Aorta (tissue), 5 donors: ENCODE measurements at regions not wholly inside any gene's neighbourhood (a gene's known extent, or its start where the extent isn't known, plus 50 kb on each side); places are given as distances from the start of the nearest gene placed in this dataset.

Experiments
- ATAC-seq: fragments of 200-7000 bp; cut with Tn5 transposase; one replicate; pipeline ENCODE4 v1.9.1; 2022; ENCODE audit warnings: moderate library complexity; ENCODE audit not compliant: low FRiP score
- DNase-seq, 2 donors: peaks; one replicate each; pipeline ENCODE4 v3.0.0-alpha.2; 2020
- H3K27ac ChIP-seq, 2 donors: one replicate each; pipeline ENCODE4 v1.5.1; 2013; ENCODE audit warnings: low read length in 2 of 2, mild to moderate bottlenecking in 2 of 2, moderate library complexity in 2 of 2, control low read depth in 1 of 2, inconsistent platforms in 1 of 2, low read depth in 1 of 2
- H3K27me3 ChIP-seq, 2 donors: one replicate each; pipeline ENCODE4 v1.6.1; 2013; ENCODE audit warnings: control low read depth in 1 of 2, low read length in 1 of 2, mild to moderate bottlenecking in 1 of 2, moderate library complexity in 1 of 2; ENCODE audit not compliant: insufficient read depth in 2 of 2, control insufficient read depth in 1 of 2
- H3K36me3 ChIP-seq, 2 donors: one replicate each; pipeline ENCODE4 v1.6.1; 2013; ENCODE audit warnings: control low read depth in 1 of 2, low read length in 1 of 2, mild to moderate bottlenecking in 1 of 2; ENCODE audit not compliant: insufficient read depth in 2 of 2, control insufficient read depth in 1 of 2
- H3K4me1 ChIP-seq, 2 donors: one replicate each; pipeline ENCODE4 v1.6.1; 2013; ENCODE audit warnings: low read length in 2 of 2, control low read depth in 1 of 2, mild to moderate bottlenecking in 1 of 2, moderate library complexity in 1 of 2; ENCODE audit not compliant: insufficient read depth in 2 of 2, control insufficient read depth in 1 of 2
- H3K4me3 ChIP-seq, 2 donors: one replicate each; pipeline ENCODE4 v1.5.1; 2013; ENCODE audit warnings: low read length in 2 of 2, control low read depth in 1 of 2, mild to moderate bottlenecking in 1 of 2
- H3K9me3 ChIP-seq: one replicate; pipeline ENCODE4 v1.6.1; 2013; ENCODE audit warnings: mild to moderate bottlenecking, low read length; ENCODE audit not compliant: control insufficient read depth
- WGBS, 2 donors: extraction: QIAGEN DNeasy Blood & Tissue Kit; methylation state at CpG; one replicate each; pipeline ENCODE4 v1.1.7; 2013; 5-methylcytosine and 5-hydroxymethylcytosine counted together
- intact Hi-C, 2 donors: fragments of 100-400 bp; cut with DNase I; formaldehyde crosslinking; loops; one replicate each; pipeline versions ENCODE4 v1.14.2 to v1.15.0; 2022
- donor health status: healthy with polysubstance abuse.
- donor health status: Bipolar disorder and iron deficiency.
- donor health status: DM: no; HTN: no; CAD: no.
- donor health status: DM: no; HTN: no; CAD: no.
- donor health status: DM: yes; HTN: yes; CAD: no.

- 80 to 85% methylated on average over 3 of the region's 3 CpGs for WGBS, 2 donors
- H3K27me3 ChIP-seq = no peaks in the 10 kb centered on the region
- DNase-seq = no peak
- H3K27ac ChIP-seq = no peak overlapping the region
- intact Hi-C loops = no loop called here
- ATAC-seq = no peak
- no peaks in the 10 kb centered on the region for H3K4me1 ChIP-seq
- H3K4me3 ChIP-seq = no peak overlapping the region
- H3K36me3 ChIP-seq = no peaks in the 10 kb centered on the region
- H3K9me3 ChIP-seq = no peaks in the 10 kb centered on the region
These were observed 424.4 kb upstream of the RGPD4 start for GRCh38 chr2:107402330-107402729.

- no peak for ATAC-seq
- DNase-seq = no peak
- intact Hi-C loops = no loop called here
- Histone ChIP-seq H3K27ac (no peak overlapping the region), H3K4me3 (no peak overlapping the region), H3K4me1 (no peaks in the 10 kb centered on the region), H3K36me3 (no peaks in the 10 kb centered on the region), H3K27me3 (no peaks in the 10 kb centered on the region), H3K9me3 (no peaks in the 10 kb centered on the region)
- WGBS, 2 donors = 93 to 96% methylated on average over 2 of the region's 2 CpGs
These were observed 421.4 kb upstream of the RGPD4 start for GRCh38 chr2:107405261-107405660.

GRCh38 chr2:107407017-107407416 is 419.7 kb upstream of the RGPD4 start:
- no peaks in the 10 kb centered on the region for H3K9me3 ChIP-seq
- H3K4me1 ChIP-seq = peaks cover 3 to 5% of the 10 kb centered on the region in 2 donors
- 49 to 64% methylated on average over 3 of the region's 3 CpGs for WGBS, 2 donors
- no peaks in the 10 kb centered on the region for H3K36me3 ChIP-seq
- intact Hi-C loops = no loop called here
- H3K27me3 ChIP-seq = no peaks in the 10 kb centered on the region
- DNase-seq = no peak
- no peak overlapping the region for H3K27ac ChIP-seq
- no peak for ATAC-seq
- H3K4me3 ChIP-seq = no peak overlapping the region

- H3K4me3 ChIP-seq = no peak overlapping the region
- WGBS, 2 donors = 83% methylated on average over 2 of the region's 2 CpGs
- peaks cover 5 to 6% of the 10 kb centered on the region in 2 donors for H3K4me1 ChIP-seq
- intact Hi-C loops = no loop called here
- DNase-seq = no peak
- H3K27me3 ChIP-seq = no peaks in the 10 kb centered on the region
- ATAC-seq = no peak
- no peaks in the 10 kb centered on the region for H3K36me3 ChIP-seq
- H3K27ac ChIP-seq = no peak overlapping the region
- no peaks in the 10 kb centered on the region for H3K9me3 ChIP-seq
These were observed 418.7 kb upstream of the RGPD4 start for GRCh38 chr2:107407974-107408373.

GRCh38 chr2:107411267-107411666 is 415.4 kb upstream of the RGPD4 start:
- no peak for ATAC-seq

GRCh38 chr2:107412209-107412904 is 414.3 kb upstream of the RGPD4 start:
- peak; percentile 36 for ATAC-seq
- DNase-seq = no peak
- Histone ChIP-seq H3K4me3 (peak overlapping the region in 1 of 2 donors; percentile 48), H3K36me3 (no peaks in the 10 kb centered on the region), H3K9me3 (no peaks in the 10 kb centered on the region), H3K27ac (peak overlapping the region in 1 of 2 donors; percentile 95), H3K27me3 (no peaks in the 10 kb centered on the region), H3K4me1 (peaks cover 5 to 6% of the 10 kb centered on the region in 2 donors)
- 20 to 27% methylated on average over 6 of the region's 6 CpGs for WGBS, 2 donors
- intact Hi-C loops = loop anchor here (5.0 to 10.0 kb wide), 4 partner anchors 75 to 568 kb away; no protein-coding TSS in a partner anchor

More at GRCh38 chr2:107411267-107411666, 415.4 kb upstream of the RGPD4 start:
- Histone ChIP-seq H3K4me3 (no peak overlapping the region), H3K36me3 (no peaks in the 10 kb centered on the region), H3K4me1 (peaks cover 5 to 6% of the 10 kb centered on the region in 2 donors), H3K27ac (peak overlapping the region in 1 of 2 donors; percentile 95), H3K9me3 (no peaks in the 10 kb centered on the region), H3K27me3 (no peaks in the 10 kb centered on the region)
- DNase-seq = no peak
- intact Hi-C loops = loop anchor here (5.0 to 10.0 kb wide), 4 partner anchors 74 to 566 kb away; no protein-coding TSS in a partner anchor
- WGBS, 2 donors = 46 to 47% methylated on average over 2 of the region's 2 CpGs

- DNase-seq (no peak), ATAC-seq (peak; percentile 51)
- H3K27me3 ChIP-seq = no peaks in the 10 kb centered on the region
- peak overlapping the region in 1 of 2 donors; percentile 67 for H3K27ac ChIP-seq
- H3K9me3 ChIP-seq = no peaks in the 10 kb centered on the region
- H3K4me3 ChIP-seq = peak overlapping the region in 1 of 2 donors; percentile 48
- H3K4me1 ChIP-seq = peaks cover 5 to 6% of the 10 kb centered on the region in 2 donors
- intact Hi-C loops = loop anchor here (5.0 to 10.0 kb wide), 4 partner anchors 76 to 568 kb away; no protein-coding TSS in a partner anchor
- no peaks in the 10 kb centered on the region for H3K36me3 ChIP-seq
- WGBS, 2 donors = 5 to 7% methylated on average over 2 of the region's 2 CpGs
These were observed 413.7 kb upstream of the RGPD4 start for GRCh38 chr2:107412981-107413380.

- intact Hi-C loops = loop anchor here (5.0 to 10.0 kb wide), 4 partner anchors 77 to 570 kb away; no protein-coding TSS in a partner anchor
- no peaks in the 10 kb centered on the region for H3K27me3 ChIP-seq
- peak overlapping the region; percentile 40 to 87 for H3K27ac ChIP-seq
- no peaks in the 10 kb centered on the region for H3K36me3 ChIP-seq
- no peak overlapping the region for H3K4me3 ChIP-seq
- WGBS, 2 donors = 86% methylated on average over 4 of the region's 4 CpGs
- no peaks in the 10 kb centered on the region for H3K9me3 ChIP-seq
- DNase-seq (no peak), ATAC-seq (no peak)
- H3K4me1 ChIP-seq = peaks cover 5 to 6% of the 10 kb centered on the region in 2 donors
These were observed 412.3 kb upstream of the RGPD4 start for GRCh38 chr2:107414376-107414775.

- DNase-seq = no peak
- H3K27ac ChIP-seq = no peak overlapping the region
- H3K36me3 ChIP-seq = no peaks in the 10 kb centered on the region
- no peaks in the 10 kb centered on the region for H3K27me3 ChIP-seq
- no peaks in the 10 kb centered on the region for H3K4me1 ChIP-seq
- 2 to 7% methylated on average over 3 of the region's 3 CpGs for WGBS, 2 donors
- intact Hi-C loops = loop anchor here (5.0 to 10.0 kb wide), 3 partner anchors 111 to 574 kb away; no protein-coding TSS in a partner anchor
- H3K9me3 ChIP-seq = no peaks in the 10 kb centered on the region
- H3K4me3 ChIP-seq = no peak overlapping the region
- ATAC-seq = no peak
These were observed 408.0 kb upstream of the RGPD4 start for GRCh38 chr2:107418708-107419107.
